ENCODE measurements at regions not wholly inside any gene's neighbourhood (a gene's known extent, or its start where the extent isn't known, plus 50 kb on each side); places are given as distances from the start of the nearest gene placed in this dataset.

DNA sequence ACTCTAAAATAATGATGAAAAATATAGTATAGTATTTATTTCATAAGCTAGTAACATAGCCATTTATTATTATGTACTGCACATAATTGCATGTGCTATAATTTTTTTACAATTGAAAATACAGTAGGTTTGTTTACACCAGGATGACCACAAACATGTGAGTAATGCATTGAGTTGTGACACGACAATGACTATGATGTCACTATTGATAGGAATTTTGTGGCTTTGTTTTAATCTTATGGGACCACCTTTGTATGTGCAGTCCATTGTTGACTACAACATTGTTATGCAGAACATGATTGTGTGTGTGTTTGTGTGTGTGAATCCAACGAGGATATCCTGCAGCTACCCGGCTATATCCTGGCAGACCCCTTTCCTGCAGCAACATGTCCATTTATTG is 372.2 kb upstream of the MCTP2 start:
- H3K27ac ChIP-seq = no peak overlapping the region
- TF ChIP-seq, protein P1, sequence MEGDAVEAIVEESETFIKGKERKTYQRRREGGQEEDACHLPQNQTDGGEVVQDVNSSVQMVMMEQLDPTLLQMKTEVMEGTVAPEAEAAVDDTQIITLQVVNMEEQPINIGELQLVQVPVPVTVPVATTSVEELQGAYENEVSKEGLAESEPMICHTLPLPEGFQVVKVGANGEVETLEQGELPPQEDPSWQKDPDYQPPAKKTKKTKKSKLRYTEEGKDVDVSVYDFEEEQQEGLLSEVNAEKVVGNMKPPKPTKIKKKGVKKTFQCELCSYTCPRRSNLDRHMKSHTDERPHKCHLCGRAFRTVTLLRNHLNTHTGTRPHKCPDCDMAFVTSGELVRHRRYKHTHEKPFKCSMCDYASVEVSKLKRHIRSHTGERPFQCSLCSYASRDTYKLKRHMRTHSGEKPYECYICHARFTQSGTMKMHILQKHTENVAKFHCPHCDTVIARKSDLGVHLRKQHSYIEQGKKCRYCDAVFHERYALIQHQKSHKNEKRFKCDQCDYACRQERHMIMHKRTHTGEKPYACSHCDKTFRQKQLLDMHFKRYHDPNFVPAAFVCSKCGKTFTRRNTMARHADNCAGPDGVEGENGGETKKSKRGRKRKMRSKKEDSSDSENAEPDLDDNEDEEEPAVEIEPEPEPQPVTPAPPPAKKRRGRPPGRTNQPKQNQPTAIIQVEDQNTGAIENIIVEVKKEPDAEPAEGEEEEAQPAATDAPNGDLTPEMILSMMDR (conservative IDR thresholded peaks at IDR 0.05; ENCODE audit: low read depth) = no peak
- POLR2A ChIA-PET (ENCODE audit: low non-redundant PET) = no interaction called here
- DNase-seq (ENCODE audit: low spot score) = no peak
- CTCF ChIA-PET = no interaction called here

DNA sequence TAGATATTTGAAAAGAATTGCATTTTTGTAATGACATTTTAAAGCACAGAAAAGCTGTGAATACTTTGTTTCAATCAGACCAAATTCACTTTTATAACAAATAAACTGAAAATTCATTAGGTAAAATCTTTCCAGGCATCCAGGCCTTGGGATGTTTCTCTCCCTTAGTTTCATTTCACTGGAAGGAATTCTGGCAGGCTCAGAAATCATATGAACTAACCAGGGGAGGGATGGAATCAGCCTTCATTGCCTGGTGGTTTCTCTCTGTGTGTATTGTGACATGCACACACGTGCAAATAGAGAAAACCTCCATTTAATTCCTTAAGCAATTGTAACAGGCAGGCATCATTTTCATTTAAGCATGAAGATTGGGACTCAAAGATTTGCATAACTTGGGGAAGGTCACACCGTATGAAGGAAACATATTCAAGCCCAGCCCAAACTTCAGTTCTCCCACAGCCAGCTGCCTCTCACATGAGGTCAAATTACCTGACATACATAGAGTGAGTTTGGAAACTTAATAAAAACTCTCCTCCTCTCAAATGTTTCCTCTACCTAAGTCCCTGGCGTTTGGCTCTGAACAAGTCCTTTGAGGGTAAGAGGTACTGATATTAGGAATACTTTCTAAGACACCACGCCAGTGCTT is 376.1 kb upstream of the MCTP2 start:
- CTCF ChIA-PET = interaction anchor here (0.7 kb wide), 1 partner anchor 543 kb away, joined by 4 read pairs; no protein-coding TSS in a partner anchor
- no peak for DNase-seq (ENCODE audit: low spot score)
- TF ChIP-seq, protein P1 (conservative IDR thresholded peaks at IDR 0.05; ENCODE audit: low read depth) = no peak

DNA sequence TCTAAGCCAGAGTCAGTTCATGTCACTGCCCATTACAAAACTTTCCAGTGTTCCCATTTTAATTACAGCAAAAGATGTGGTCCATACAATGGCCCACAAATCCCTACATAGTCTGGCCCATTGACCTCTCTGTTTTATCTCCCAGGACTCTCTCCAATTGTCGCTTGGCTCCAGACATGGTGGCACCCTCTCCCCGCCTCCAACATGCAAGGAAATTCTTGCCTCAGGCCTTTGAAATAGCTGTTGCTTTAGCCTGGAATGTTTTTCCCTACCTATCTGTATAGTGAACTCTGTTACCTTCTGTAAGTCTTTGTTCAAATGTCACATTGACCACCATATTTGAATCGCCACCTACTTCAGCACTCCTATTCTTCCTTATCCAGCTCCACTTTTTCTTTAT is 377.3 kb upstream of the MCTP2 start:
- TF ChIP-seq, protein P1 (conservative IDR thresholded peaks at IDR 0.05; ENCODE audit: low read depth) = no peak
- no peak for DNase-seq (ENCODE audit: low spot score)
- POLR2A ChIA-PET (ENCODE audit: low non-redundant PET) = no interaction called here
- H3K27ac ChIP-seq = no peak overlapping the region
- CTCF ChIA-PET = no interaction called here

More for the DNA sequence above, 376.1 kb upstream of the MCTP2 start:
- H3K27ac ChIP-seq = no peak overlapping the region
- POLR2A ChIA-PET (ENCODE audit: low non-redundant PET) = no interaction called here

DNA sequence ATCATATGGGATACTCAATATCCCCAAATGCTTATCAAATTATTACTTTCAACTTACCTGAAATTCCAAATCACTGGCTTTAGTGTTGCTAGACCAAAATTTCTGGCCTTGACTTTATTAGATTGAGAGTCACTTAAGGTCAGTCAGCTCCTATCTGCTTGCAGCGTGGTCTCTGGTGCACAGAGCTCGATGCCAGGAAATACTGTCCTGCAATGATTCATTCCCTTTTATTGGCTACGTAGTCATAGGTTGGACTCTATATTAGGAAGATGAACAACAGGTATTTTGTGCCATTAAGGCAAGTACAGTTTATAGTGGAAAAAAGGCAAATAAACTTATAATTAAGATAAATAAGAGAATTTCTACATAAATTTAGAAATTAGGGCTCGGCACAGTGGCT is 378.6 kb upstream of the MCTP2 start:
- no peak overlapping the region for H3K27ac ChIP-seq
- DNase-seq (ENCODE audit: low spot score) = peak; percentile 34
- ChIA-PET CTCF (interaction anchor here (0.8 kb wide), 1 partner anchor 386 kb away, joined by 3 read pairs; no protein-coding TSS in a partner anchor), POLR2A (ENCODE audit: low non-redundant PET) (no interaction called here)
- TF ChIP-seq, protein P1 (conservative IDR thresholded peaks at IDR 0.05; ENCODE audit: low read depth) = no peak

DNA sequence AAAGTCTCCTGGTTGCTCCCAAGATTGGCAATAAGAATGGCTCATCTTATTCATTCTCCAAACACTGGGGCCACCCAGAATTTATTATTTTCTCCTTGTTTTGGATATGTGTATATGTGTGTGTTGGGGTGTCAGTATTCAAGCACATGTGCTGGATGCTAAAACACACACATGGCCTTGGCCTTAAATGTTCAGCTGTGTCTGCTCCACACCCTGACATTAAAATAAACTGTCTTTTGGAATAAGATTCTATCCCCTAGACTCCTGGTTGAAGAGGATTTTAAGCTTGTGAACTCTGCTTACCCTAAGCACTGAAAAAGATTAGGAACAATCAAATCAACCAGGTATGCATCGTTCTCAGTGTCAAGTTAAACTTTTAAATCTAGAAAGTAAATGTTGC is 382.9 kb upstream of the MCTP2 start:
- TF ChIP-seq, protein P1 (conservative IDR thresholded peaks at IDR 0.05; ENCODE audit: low read depth) = no peak
- ChIA-PET POLR2A (ENCODE audit: low non-redundant PET) (interaction anchor here (0.6 kb wide), 1 partner anchor 39 kb away, joined by 3 read pairs; no protein-coding TSS in a partner anchor), CTCF (no interaction called here)
- no peak overlapping the region for H3K27ac ChIP-seq
- DNase-seq (ENCODE audit: low spot score) = no peak

DNA sequence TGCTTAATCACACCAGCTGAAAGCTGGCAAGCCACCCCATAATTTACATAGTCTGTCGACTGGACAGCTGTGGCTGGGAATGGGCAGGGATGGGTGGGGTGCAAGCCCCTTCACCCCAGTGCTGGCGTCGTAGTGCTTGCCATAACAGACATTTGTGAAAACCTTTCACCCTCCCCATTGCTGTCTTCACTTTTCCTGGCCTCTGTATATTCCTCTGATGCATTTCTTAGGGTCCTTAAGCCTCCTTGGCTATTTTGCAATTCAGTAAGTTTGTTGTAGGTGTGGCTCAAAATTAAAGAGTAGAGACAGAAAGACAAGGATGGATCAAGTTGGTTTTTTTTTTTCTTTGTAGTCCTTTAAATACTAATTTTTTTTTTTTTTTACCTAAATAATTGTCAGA is 383.3 kb upstream of the MCTP2 start:
- TF ChIP-seq, protein P1 (conservative IDR thresholded peaks at IDR 0.05; ENCODE audit: low read depth) = no peak
- ChIA-PET POLR2A (ENCODE audit: low non-redundant PET) (interaction anchor here (0.6 kb wide), 1 partner anchor 39 kb away, joined by 3 read pairs; no protein-coding TSS in a partner anchor), CTCF (no interaction called here)
- H3K27ac ChIP-seq = no peak overlapping the region
- DNase-seq (ENCODE audit: low spot score) = no peak

Measured in RWPE1 (cell line).